CD8-positive, alpha-beta memory T cell (primary cell): ENCODE measurements at regions not wholly inside any gene's neighbourhood (a gene's known extent, or its start where the extent isn't known, plus 50 kb on each side); places are given as distances from the start of the nearest gene placed in this dataset.
"Not testable (repeated sequence)": the region's sequence is repeated elsewhere in the genome, so short reads cannot be mapped to it uniquely, and the experiment has no call there.

Experiments used
- CTCF ChIA-PET: fragments of 350-600 bp; sonication (Branson Sonifier 250); formaldehyde crosslinking; loops from one replicate; lab custom pipeline; 2021; ENCODE audit warnings: antibody characterized with exemption; lab: Charles Lee
- POLR2A ChIA-PET: fragments of 350-600 bp; sonication (Branson Sonifier 250); formaldehyde crosslinking; loops from one replicate; lab custom pipeline; 2021; ENCODE audit warnings: antibody characterized with exemption; lab: Charles Lee
- DNase-seq, 5 donors: peaks; one replicate each; pipeline versions ENCODE4 v3.0.0 to v3.0.0-alpha.2; 2020 to 2022; ENCODE audit warnings: mixed read lengths in 1 of 5
- H3K27ac ChIP-seq: one replicate; pipeline ENCODE4 v1.7.0; 2013; ENCODE audit warnings: low read depth, mild to moderate bottlenecking, low read length, moderate library complexity
- H3K27me3 ChIP-seq: 2 replicates; pipeline ENCODE4 v1.7.0; 2013; ENCODE audit warnings: low read length, mild to moderate bottlenecking; ENCODE audit not compliant: insufficient read depth, poor library complexity, severe bottlenecking
- H3K36me3 ChIP-seq: 2 replicates; pipeline ENCODE4 v1.7.0; 2013; ENCODE audit warnings: mild to moderate bottlenecking, low read length, moderate library complexity; ENCODE audit not compliant: insufficient read depth
- H3K4me1 ChIP-seq: 2 replicates; pipeline ENCODE4 v1.7.0; 2013; ENCODE audit warnings: mild to moderate bottlenecking, low read length, moderate library complexity; ENCODE audit not compliant: insufficient read depth
- H3K4me3 ChIP-seq: 2 replicates; pipeline ENCODE4 v1.7.0; 2013; ENCODE audit warnings: mild to moderate bottlenecking, low read length
- H3K9me3 ChIP-seq: 2 replicates; pipeline ENCODE4 v1.7.0; 2013; ENCODE audit warnings: mild to moderate bottlenecking, low read length
- H3K27ac Mint-ChIP-seq, 8 donors: one replicate each; pipeline ENCODE4 v1.8.0; 2020 to 2021; ENCODE audit warnings: mixed read lengths in 8 of 8, mild to moderate bottlenecking in 6 of 8, inconsistent platforms in 3 of 8, moderate library complexity in 3 of 8
- H3K27me3 Mint-ChIP-seq, 2 donors: one replicate each; pipeline ENCODE4 v1.8.0; 2020 to 2021; ENCODE audit warnings: mixed read lengths in 2 of 2, mild to moderate bottlenecking in 1 of 2, moderate library complexity in 1 of 2
- H3K36me3 Mint-ChIP-seq, 3 donors: one replicate each; pipeline ENCODE4 v1.8.0; 2020 to 2021; ENCODE audit warnings: mixed read lengths in 3 of 3, inconsistent platforms in 1 of 3, mild to moderate bottlenecking in 1 of 3
- H3K4me1 Mint-ChIP-seq, 3 donors: one replicate each; pipeline ENCODE4 v1.8.0; 2020 to 2021; ENCODE audit warnings: mixed read lengths in 3 of 3, inconsistent platforms in 1 of 3, mild to moderate bottlenecking in 1 of 3
- H3K4me3 Mint-ChIP-seq, 7 donors: one replicate each; pipeline ENCODE4 v1.8.0; 2020 to 2021; ENCODE audit warnings: mixed read lengths in 7 of 7, mild to moderate bottlenecking in 6 of 7, moderate library complexity in 4 of 7, inconsistent platforms in 2 of 7
- H3K9me3 Mint-ChIP-seq, 5 donors: one replicate each; pipeline ENCODE4 v1.8.0; 2020 to 2022; ENCODE audit warnings: mixed read lengths in 5 of 5, mild to moderate bottlenecking in 3 of 5, moderate library complexity in 2 of 5, inconsistent platforms in 1 of 5

DNA sequence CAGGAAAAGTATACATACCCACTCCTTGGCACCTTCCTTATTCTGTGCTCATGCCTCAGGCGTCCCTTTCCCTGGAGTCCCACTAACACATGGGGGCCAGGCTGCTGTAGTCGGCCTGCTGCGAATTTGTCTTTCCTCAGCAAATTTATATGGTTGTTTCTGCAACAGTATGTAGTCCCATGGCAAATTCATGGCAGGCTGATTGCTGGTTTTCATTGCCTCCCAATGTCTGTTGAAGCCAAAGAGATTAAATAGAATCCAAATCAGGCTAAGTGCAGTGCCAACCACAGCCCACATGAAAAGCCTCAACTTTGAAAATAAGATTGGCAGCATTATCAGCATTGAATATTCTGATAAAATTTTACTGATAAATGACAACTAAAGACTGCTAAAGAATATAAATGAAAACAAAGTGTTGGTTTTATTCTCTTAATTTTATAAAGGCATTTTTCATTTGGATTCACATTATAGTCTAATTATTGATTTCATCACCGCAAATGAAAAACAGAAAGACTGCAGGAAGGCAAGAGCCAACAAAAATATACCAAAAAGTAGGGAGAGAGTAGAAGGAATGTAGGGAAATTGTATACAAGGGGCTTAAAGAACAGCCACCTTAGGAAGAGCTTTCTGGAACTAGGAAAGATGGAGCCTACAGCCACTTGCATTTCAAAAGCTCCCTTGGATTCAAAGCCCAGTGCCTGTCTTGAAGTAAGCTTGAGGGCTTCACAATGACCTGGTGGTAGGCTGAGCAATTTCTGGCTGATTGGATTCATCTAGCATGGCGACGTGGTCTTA, 283.7 kb upstream of the MMADHC start:
- H3K36me3 ChIP-seq: no peaks in the 10 kb centered on the region
- H3K27me3 ChIP-seq: no peaks in the 10 kb centered on the region
- H3K4me3 ChIP-seq: no peak overlapping the region
- ChIA-PET POLR2A (no interaction called here), CTCF (no interaction called here)
- no peak overlapping the region for H3K27ac ChIP-seq
- H3K9me3 Mint-ChIP-seq: peaks cover 5 to 14% (median 6%) of the 10 kb centered on the region in 5 donors
- DNase-seq: no peak
- no peaks in the 10 kb centered on the region for H3K4me1 ChIP-seq
- no peak overlapping the region for H3K27ac Mint-ChIP-seq
- H3K36me3 Mint-ChIP-seq: no peaks in the 10 kb centered on the region
- no peaks in the 10 kb centered on the region for H3K9me3 ChIP-seq
- H3K4me3 Mint-ChIP-seq: no peak overlapping the region
- H3K27me3 Mint-ChIP-seq: no peaks in the 10 kb centered on the region
- no peaks in the 10 kb centered on the region for H3K4me1 Mint-ChIP-seq

DNA sequence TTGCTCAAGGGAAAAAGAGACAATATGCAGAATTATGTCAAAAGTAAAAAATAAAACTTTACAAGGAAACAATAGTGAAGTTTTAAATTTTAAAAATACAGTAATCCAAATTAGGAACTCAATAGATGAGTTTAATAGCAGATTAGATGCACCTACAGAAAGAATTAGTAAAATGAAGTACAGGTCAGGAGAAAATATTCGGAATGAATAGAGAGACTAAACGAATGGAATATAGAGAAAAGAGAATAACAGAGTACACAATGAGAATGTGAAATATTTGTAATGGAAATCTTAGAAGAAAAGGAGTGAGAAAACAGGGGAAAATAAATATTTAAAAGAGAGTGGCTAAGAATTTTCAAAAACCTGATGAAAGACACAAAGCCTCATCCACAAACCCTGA, 275.7 kb upstream of the MMADHC start:
- Mint-ChIP-seq H3K9me3 (peaks cover 9 to 21% (median 14%) of the 10 kb centered on the region in 5 donors), H3K4me3 (no peak overlapping the region), H3K27me3 (no peaks in the 10 kb centered on the region), H3K4me1 (no peaks in the 10 kb centered on the region), H3K27ac (no peak overlapping the region), H3K36me3 (no peaks in the 10 kb centered on the region)
- Histone ChIP-seq H3K4me1 (no peaks in the 10 kb centered on the region), H3K36me3 (no peaks in the 10 kb centered on the region), H3K27ac (no peak overlapping the region), H3K4me3 (no peak overlapping the region), H3K9me3 (no peaks in the 10 kb centered on the region), H3K27me3 (no peaks in the 10 kb centered on the region)
- DNase-seq: no peak
- CTCF ChIA-PET: no interaction called here
- POLR2A ChIA-PET: no interaction called here

GRCh38 chr2:149861034-149861433, 273.5 kb upstream of the MMADHC start:
- no peak overlapping the region for H3K27ac ChIP-seq
- H3K36me3 Mint-ChIP-seq: no peaks in the 10 kb centered on the region
- no peaks in the 10 kb centered on the region for H3K27me3 ChIP-seq
- H3K4me3 ChIP-seq: no peak overlapping the region
- DNase-seq: no peak
- POLR2A ChIA-PET: no interaction called here
- H3K36me3 ChIP-seq: no peaks in the 10 kb centered on the region
- H3K4me1 ChIP-seq: no peaks in the 10 kb centered on the region
- CTCF ChIA-PET: no interaction called here
- no peak overlapping the region for H3K4me3 Mint-ChIP-seq
- H3K9me3 ChIP-seq: no peaks in the 10 kb centered on the region
- peaks cover 9 to 15% (median 12%) of the 10 kb centered on the region in 5 donors for H3K9me3 Mint-ChIP-seq
- no peak overlapping the region for H3K27ac Mint-ChIP-seq
- H3K27me3 Mint-ChIP-seq: no peaks in the 10 kb centered on the region
- H3K4me1 Mint-ChIP-seq: no peaks in the 10 kb centered on the region

- Mint-ChIP-seq H3K4me1 (no peaks in the 10 kb centered on the region), H3K36me3 (no peaks in the 10 kb centered on the region), H3K4me3 (no peak overlapping the region), H3K27ac (no peak overlapping the region), H3K9me3 (peaks cover 9 to 15% (median 10%) of the 10 kb centered on the region in 5 donors), H3K27me3 (no peaks in the 10 kb centered on the region)
- H3K4me1 ChIP-seq: no peaks in the 10 kb centered on the region
- no peak overlapping the region for H3K27ac ChIP-seq
- no peaks in the 10 kb centered on the region for H3K36me3 ChIP-seq
- H3K9me3 ChIP-seq: no peaks in the 10 kb centered on the region
- no peaks in the 10 kb centered on the region for H3K27me3 ChIP-seq
- CTCF ChIA-PET: no interaction called here
- POLR2A ChIA-PET: no interaction called here
- H3K4me3 ChIP-seq: no peak overlapping the region
- no peak for DNase-seq
Measured at GRCh38 chr2:149860276-149860921, 272.8 kb upstream of the MMADHC start.

DNA sequence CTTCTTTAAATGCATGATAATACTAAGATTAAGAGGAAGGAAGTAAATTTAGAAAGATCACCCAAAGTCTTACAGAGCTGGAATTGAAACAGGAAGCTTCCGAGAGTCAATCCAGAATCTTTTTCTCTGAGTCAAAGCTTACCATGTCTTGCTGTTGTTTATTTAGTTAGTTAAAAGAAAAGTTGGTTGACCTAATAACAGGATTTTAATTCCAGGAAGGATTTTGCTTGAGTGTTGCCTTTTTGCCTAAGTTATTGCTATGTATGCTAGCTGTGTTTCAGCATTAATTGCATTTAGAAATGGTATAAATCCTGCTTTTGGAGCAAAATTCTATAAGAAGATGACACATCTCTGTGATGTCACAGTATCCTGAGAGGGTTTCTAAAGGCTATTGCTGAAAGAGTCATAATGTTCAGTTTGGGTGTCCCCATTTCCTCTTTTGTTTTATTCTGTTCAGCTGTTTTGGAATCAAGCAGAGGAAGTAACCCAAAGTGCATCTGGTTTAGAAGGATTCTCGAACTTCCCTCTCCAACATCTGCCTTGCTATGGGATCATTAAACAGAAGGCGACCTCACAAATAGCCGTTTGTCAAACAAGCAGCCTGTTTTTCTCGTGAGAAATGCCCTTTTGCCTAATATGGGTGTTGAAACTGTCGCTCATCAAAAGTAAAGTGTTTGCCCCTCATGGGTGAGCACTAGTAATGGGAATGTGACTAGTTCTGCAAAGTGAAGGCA, 271.5 kb upstream of the MMADHC start:
- Histone ChIP-seq H3K27ac (no peak overlapping the region), H3K9me3 (no peaks in the 10 kb centered on the region), H3K27me3 (no peaks in the 10 kb centered on the region), H3K36me3 (no peaks in the 10 kb centered on the region), H3K4me1 (no peaks in the 10 kb centered on the region), H3K4me3 (no peak overlapping the region)
- ChIA-PET POLR2A (no interaction called here), CTCF (no interaction called here)
- no peaks in the 10 kb centered on the region for H3K27me3 Mint-ChIP-seq
- H3K27ac Mint-ChIP-seq: no peak overlapping the region
- H3K4me3 Mint-ChIP-seq: no peak overlapping the region
- no peaks in the 10 kb centered on the region for H3K36me3 Mint-ChIP-seq
- peaks cover 7 to 10% (median 8%) of the 10 kb centered on the region in 5 donors for H3K9me3 Mint-ChIP-seq
- DNase-seq: no peak
- no peaks in the 10 kb centered on the region for H3K4me1 Mint-ChIP-seq

DNA sequence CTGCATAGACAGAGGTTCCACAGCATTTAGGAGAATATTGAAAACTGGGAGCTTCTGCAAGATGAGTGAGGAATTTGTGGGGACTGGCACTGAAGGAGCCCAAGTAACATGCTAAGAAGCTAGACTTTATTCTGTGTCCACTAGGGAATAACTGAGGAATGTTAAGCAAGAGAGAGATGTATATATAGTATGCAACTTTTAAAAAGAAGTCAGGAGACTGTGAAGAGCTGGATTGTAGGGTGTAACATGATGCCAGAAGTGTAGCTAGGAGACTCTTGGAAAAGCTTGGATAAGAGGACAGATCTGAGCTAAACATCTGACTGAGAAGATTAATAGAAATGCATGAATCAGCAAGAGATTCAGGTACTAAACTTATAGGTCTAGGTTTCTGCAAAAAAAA, 270.6 kb upstream of the MMADHC start:
- H3K4me1 ChIP-seq: no peaks in the 10 kb centered on the region
- H3K4me1 Mint-ChIP-seq: no peaks in the 10 kb centered on the region
- POLR2A ChIA-PET: no interaction called here
- H3K9me3 Mint-ChIP-seq: peaks cover 7 to 8% (median 7%) of the 10 kb centered on the region in 5 donors
- no peaks in the 10 kb centered on the region for H3K9me3 ChIP-seq
- H3K4me3 ChIP-seq: no peak overlapping the region
- H3K4me3 Mint-ChIP-seq: no peak overlapping the region
- H3K27ac Mint-ChIP-seq: no peak overlapping the region
- H3K27me3 ChIP-seq: no peaks in the 10 kb centered on the region
- CTCF ChIA-PET: no interaction called here
- DNase-seq: no peak
- H3K36me3 ChIP-seq: no peaks in the 10 kb centered on the region
- no peaks in the 10 kb centered on the region for H3K27me3 Mint-ChIP-seq
- no peak overlapping the region for H3K27ac ChIP-seq
- no peaks in the 10 kb centered on the region for H3K36me3 Mint-ChIP-seq

- Mint-ChIP-seq H3K27ac (peak overlapping the region in 1 of 8 donors; percentile 46), H3K4me3 (no peak overlapping the region), H3K36me3 (no peaks in the 10 kb centered on the region), H3K9me3 (peaks cover 4 to 8% (median 6%) of the 10 kb centered on the region in 5 donors), H3K27me3 (no peaks in the 10 kb centered on the region), H3K4me1 (no peaks in the 10 kb centered on the region)
- ChIA-PET POLR2A (no interaction called here), CTCF (no interaction called here)
- H3K36me3 ChIP-seq: no peaks in the 10 kb centered on the region
- no peaks in the 10 kb centered on the region for H3K4me1 ChIP-seq
- DNase-seq: no peak
- no peaks in the 10 kb centered on the region for H3K27me3 ChIP-seq
- H3K27ac ChIP-seq: no peak overlapping the region
- H3K4me3 ChIP-seq: no peak overlapping the region
- H3K9me3 ChIP-seq: no peaks in the 10 kb centered on the region
Measured at GRCh38 chr2:149857344-149857743, 269.8 kb upstream of the MMADHC start.

DNA sequence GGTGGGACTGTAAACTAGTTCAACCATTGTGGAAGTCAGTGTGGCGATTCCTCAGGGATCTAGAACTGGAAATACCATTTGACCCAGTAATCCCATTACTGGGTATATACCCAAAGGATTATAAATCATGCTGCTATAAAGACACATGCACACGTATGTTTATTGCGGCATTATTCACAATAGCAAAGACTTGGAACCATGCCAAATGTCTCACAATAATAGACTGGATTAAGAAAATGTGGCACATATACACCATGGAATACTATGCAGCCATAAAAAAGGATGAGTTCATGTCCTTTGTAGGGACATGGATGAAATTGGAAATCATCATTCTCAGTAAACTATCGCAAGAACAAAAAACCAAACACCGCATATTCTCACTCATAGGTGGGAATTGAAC, 268.3 kb upstream of the MMADHC start:
- H3K27ac Mint-ChIP-seq, H3K27me3 ChIP-seq, CTCF ChIA-PET, H3K4me1 ChIP-seq, H3K9me3 Mint-ChIP-seq, H3K36me3 Mint-ChIP-seq, POLR2A ChIA-PET, H3K36me3 ChIP-seq, H3K4me1 Mint-ChIP-seq, H3K27ac ChIP-seq, DNase-seq, H3K4me3 ChIP-seq, H3K9me3 ChIP-seq, H3K27me3 Mint-ChIP-seq, H3K4me3 Mint-ChIP-seq: not testable (repeated sequence)
